Left kidney (tissue), 1 donor: ENCODE measurements at regions not wholly inside any gene's neighbourhood (a gene's known extent, or its start where the extent isn't known, plus 50 kb on each side); places are given as distances from the start of the nearest gene placed in this dataset.
A peak's percentile ranks its signal among the peaks of the same experiment; 100 is the strongest.

Experiments
- DNase-seq: peaks from one replicate; pipeline ENCODE4 v3.0.0-alpha.2; 2013

DNA sequence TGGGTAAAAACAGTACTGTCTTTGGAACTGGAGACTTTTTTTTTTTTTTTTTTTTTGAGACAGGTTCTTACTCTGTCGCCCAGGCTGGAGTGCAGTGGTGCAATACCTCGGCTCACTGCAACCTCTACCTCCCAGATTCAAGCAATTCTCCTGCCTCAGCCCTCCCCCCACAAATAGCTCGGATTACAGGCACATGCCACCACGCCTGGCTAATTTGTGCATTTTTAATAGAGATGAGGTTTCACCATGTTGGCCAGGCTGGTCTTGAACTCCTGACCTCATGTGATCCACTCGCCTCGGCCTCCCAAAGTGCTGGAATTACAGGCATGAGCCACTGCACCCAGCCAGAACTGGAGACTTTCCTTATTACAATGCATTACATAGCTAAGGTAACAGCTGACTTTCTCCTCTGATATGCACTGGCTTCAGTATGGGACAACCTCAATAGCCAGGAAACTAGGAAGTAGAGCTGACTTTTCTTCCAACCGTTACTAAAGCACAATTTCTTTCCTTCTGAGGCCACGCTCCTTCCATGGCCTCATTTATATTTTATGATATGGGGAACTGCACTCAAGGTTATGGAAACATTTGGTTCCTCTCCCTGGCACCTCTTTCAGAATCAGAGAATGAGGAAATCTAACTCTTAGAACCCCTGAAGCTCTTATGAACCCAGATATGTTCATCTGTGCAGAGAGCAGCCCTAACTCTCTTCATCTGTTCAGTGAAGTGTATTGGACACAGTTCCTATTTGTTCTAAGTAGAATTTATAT is 53.5 kb upstream of the FAM9B start:
- DNase-seq, result peak; percentile 41

DNA sequence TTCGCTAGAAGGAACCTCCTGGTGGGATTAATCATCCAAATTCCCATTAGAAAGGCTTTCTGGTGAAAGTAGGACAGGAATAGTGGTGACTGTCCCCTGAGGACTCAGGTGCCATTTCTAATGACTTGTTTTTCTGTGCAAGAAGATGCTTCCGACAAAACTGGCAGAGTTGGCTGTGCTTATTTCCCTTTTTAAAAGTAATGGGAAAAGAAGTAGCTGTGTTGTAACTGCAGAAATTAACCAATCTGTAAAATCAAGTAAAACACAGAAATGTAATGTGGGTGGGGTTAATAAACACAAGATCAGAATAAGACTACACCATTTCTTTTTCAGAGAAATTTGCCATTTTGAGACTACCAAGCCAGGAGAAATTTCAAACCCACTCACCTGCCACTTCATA is 55.0 kb upstream of the FAM9B start:
- DNase-seq, result no peak

DNA sequence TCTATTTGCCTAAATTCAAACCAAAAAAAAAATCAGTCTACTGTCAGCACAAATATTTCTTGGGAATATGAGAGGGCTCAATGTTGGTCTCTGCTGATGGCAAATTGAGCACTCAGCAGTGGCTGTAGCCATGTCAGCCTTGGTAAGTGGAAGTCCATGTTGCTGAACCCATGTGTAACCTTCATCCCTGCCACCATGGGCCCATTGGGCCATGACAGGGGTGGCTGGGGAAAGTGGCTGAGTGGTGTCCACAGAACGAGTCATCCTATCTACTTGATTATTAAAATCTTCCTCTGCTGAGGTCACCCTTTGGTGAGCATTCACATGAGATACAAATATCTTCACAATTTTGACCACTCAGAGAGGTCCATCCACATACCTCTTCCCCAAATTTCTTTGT is 56.8 kb upstream of the FAM9B start:
- no peak for DNase-seq

DNA sequence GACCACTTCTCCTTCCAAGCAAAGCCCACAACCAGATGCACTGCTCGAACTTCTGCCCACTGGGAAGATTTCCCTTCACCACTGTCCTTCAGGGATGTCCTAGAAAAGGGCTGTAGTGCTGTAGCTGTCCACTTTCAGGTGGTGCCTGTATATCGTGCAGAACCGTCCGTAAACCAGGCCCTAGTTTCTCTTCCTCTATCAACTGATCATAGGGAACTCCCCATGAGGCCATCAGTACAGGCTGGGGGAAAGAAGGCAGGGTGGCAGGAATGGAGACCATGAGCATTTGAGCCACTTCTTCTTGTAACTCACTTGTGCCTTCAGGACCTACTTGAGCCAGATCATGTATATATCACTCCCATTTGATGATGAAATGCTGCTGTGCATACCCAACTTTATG is 57.3 kb upstream of the FAM9B start:
- DNase-seq, result no peak

DNA sequence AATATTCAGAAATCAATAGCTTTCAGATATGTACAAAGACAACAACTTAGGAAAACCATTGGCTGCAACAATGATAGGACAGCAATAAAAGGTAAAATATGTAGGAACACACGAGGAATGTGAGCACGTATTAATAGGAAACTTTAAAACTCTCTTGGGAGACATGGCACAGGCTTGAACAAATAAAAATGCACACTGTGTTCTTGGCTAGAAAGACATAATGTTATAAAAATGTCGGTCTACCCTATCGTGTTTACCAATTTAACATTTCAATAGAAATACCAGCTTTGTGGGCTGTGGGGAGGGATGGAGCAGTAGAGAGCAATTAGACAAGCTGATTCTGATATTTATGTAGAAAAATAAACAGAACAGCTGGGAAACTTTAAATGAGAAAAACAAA is 69.0 kb upstream of the FAM9B start:
- DNase-seq, result no peak

DNA sequence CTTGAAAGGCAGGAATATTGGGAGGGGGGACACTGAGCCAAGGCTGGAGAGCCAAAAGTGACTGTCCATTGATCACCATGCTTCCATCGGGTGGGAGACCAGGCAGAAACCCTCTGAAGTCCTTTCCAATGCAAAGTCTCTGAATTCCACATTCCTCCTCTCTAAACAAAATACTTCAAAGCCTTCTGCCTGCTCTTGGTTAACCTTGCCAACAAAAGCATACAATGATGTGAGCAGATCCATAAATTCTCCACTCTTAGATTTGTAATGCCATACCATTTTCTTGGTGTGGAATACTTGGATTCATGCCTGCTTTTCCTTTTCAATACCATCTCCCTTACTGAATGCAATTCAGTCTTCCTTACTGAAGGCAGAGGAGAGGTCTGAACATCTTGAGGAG is 74.1 kb upstream of the FAM9B start:
- DNase-seq, result no peak

DNA sequence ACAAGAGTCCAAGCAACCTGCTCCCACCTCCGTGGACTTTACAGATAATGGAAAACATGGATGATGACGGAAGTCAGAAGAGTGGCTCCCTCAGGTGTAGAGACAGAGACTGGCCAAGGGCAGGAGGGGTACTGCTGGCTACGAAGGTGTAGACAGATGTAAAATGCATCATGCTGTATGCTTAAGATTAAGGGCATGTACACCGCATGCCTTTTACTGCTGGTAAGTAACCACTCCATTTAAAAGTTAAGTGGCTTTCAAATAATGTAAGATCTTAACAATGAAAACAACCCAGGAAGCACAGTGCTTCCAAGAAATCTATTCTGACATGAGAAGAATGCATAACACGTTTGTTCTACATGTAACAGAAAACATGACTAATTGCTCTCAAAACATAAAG is 76.9 kb upstream of the FAM9B start:
- no peak for DNase-seq

DNA sequence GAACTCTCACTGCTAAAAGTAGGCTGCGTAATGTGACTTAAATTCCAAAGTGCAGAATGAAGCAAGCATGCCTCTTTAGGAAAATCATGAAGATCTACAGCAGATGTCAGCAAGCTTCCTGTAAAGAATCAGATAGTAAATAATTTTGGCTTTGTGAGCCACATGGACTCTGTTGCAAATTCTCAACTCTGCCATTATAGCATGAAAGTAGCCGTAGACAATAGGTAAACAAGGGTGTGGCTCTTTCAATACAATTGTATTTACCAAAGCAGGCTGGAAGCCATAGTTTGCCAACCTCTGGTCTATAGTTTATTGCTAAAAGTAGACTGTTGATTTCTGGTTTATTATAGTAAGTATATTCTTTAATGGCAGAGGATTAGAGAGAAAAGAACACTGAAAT is 80.3 kb upstream of the FAM9B start:
- DNase-seq, result no peak

DNA sequence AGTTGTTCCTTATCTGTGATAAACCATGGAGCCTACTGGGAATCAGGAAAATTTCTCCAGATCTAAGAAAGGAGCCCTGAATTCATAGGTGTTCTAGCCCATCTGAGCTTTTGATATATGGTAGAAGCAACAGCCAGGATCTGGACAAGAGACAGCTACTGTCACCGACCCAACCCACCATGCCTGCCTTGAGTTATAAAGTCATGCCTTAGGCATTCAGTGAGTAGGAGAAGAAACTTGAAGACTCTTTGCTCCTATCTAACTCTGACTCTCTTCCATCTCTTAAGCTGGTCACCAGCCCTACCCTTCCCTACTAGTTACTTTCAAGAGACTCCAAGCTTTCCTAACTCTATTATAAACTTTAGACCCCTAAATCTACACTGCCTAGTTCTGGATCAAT is 83.9 kb upstream of the FAM9B start:
- DNase-seq, result no peak

DNA sequence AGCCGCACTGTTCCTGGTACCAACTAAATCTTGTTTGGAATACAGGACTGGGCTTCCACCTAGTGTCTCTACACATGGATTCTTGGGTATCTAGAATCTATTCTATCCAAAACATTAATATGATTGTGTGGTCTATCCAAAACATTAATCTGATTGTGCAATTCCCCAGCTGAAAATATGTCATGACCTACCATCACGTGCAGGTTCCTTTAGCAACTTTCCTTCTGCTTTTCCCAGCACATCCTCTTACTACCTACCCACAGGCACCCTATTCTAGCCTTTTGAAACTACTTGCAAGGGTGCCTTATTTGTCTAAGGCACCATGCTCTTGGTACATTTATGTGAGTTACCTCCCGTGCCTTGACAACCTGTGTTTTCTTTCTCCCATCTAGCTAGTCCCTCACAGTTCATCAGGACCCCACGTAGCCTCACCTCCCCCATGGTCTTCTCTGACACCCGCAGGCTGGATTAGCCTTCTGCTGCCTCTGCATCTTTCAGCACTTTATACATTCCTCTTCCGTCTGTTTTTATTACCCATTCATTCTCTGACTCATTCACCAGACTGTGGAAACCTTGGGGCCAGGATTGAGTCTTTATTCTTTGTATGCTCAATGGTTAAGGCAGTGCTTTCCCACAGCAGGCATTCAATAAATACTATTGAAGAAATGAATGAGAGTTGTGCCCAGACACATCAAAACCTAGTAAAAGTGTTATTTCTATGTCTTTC is 88.8 kb upstream of the FAM9B start:
- no peak for DNase-seq

DNA sequence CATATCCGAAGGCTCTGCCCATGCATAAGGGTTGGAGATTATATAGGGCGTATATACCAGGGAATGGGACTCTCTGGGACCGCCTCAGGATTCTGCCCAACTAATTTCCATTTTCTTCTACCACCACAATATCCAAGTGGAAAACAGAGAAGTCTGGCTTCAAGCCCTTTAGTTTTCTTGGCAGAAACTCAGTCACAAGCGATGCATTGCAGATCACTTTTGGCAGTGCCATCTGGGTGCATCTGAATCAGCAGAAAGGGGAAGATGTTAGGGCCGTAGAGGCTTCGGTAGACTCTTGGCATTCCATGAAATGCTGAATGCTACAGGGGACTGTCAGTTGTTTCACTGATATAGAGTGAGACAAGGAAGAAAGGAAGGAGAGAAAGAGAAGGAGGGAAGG is 94.1 kb upstream of the FAM9B start:
- no peak for DNase-seq

DNA sequence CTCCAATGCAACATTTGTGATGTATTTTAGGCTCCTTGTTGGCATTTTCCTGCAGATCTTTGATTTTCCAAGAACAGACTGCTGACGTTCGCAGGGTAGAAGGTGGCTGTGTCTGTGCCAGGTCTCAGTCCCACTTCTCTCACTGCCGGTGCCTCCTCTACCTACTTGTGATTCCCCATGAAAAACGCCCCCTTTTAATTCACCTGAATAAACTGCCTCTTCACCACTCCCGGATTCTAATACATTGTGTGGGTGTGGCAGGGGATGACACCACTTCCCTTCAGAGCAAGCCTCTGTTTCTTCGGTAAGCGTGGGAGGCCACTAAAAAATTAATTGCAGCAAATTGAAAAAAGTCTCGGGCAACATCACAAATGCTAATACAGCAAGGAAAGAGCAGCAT is 96.1 kb upstream of the FAM9B start:
- DNase-seq, result no peak

DNA sequence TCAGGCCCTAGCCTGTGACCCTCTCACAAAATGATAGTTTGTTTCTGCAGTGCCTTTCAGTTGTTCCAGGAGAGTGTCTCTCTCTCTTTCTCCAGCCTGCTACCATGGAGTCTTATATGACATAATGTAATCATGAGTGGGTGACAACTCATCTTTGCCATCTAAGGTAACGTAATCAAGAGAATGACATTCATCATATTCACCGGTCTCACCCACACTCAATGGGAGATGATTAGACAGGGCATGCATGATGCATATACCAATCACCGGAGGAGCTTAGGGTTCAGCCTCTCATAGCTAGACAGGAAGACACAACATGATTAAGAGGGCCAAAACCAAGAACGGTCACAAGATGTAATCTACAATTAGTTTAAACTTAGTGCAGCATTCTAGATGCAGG is 97.1 kb upstream of the FAM9B start:
- no peak for DNase-seq

DNA sequence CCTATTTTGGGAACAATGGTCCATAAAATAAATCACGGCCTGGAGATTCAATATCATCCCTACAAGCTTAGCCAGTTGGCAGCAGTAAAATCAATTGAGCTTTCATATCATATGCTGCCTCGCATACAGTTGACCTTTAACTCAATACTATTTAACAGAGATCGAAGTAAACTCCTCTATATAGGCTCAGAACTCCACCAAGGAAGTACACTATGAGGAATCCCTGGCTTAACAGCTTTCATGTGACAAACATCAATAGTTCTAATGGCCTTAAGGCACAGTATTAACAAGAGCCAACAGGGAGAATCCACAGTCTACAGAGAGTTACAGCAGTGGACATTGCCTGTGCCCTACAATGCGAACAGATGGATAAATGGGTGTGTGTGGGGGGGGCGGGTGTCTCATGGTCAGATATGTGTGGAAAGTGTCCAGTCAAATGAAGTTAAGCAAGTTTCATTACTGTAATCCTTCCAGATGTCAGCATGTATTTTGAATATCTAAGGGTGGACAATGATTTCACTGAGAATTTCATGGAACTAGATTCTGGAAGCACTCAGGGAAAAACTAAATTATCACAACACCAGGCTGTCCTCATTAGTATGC is 98.2 kb upstream of the FAM9B start:
- no peak for DNase-seq

DNA sequence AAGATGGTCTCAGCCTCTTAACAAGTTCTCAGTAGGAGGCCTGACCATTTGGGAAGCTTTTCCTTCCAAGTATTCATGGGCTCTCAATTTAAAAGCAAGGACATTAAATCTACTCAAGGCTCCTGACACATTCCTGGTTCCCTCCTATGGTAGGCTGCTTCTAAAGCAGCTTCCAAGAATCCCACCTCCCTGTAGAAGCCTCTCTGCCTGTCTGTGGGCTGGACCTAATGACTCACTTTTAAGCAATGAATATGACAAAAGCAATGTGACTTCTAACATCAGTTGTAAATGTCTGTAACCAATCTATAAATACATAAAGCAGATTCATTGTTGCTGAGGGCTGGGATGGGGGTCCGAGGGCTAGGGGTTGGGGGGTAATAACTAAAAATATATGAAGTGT is 99.5 kb upstream of the FAM9B start:
- DNase-seq, result no peak

DNA sequence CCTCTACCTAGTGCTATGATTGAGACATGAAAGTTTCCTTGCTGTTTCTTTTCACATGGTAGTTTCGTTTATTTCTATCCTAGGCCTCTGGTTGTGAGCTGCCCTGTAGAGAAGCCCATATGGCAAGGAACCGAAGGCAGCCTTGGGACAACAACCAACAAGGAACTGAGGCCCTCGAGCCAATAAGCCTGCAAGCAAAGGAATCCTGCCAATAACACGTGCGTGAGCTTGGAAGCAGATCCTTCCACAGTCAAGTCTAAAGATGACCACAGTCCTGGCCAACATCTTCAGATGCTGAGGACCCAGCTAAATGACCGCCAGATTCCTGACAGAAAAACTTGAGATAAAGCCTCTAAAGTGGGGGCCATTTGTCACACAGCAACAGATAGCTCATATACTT is 100.4 kb upstream of the FAM9B start:
- DNase-seq, result no peak

DNA sequence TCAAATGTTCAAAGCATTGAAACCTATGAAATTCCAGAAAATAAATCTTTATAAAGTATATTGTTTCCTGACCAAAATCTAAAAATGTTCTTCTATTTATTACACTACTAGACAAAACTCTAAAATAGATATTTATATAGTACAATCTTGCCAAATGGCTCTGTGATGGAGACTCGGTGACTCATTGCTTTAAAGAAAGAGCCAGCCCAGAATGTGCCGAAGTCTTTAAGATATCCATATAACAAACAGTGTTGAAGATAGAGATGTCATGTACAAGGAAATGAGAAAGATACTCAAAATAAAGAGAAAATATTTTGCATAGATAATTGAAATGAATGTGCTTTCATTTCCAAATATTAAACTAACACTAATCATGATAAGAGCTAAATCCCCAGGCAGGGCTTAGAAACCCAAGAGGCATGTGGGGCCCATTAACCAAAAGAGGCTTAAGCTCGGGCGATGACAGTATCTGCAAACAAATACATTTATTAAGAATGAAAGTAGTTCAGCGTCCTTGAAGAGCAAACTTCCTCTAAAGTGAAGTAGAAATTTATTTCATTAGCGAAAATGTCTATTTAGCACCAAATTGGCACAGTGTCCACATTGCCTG is 102.1 kb upstream of the FAM9B start:
- no peak for DNase-seq

DNA sequence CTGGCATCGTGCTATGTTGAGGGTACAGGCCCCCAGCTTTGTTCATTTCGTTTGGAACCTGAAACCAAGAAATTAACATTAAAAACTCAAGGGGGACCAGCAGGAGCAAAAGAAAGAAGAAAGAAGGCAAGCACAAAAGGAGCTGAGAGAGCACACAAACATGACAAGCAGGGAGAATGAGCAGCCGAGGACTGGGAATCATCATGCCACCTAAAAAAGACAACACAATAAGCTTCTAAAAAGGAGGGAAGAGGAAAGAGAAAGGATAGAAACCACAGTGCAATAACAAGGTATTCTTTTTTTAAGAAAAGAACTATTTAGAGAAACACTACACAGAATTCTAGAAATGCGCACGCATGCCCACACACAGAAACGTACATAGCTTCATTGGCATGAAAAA is 103.2 kb upstream of the FAM9B start:
- no peak for DNase-seq

DNA sequence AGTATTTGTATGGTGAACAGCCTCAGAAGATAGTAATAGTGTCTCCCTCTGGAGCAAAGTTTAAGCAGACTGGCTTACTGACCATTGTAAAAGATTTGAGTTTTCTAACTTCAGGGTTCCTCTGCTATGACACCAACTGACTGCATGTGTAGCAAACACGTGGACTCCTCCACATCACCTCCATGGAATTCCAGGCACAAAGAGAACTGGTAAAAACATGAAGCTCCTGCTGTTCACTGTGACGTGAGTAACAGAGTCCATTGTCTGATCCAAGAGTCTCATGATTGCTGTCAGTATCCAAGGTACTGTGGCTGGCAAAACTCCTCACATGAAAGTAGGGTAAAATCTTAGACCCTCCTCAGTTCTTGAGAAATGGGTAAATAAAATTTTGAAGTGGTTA is 107.6 kb upstream of the FAM9B start:
- no peak for DNase-seq

DNA sequence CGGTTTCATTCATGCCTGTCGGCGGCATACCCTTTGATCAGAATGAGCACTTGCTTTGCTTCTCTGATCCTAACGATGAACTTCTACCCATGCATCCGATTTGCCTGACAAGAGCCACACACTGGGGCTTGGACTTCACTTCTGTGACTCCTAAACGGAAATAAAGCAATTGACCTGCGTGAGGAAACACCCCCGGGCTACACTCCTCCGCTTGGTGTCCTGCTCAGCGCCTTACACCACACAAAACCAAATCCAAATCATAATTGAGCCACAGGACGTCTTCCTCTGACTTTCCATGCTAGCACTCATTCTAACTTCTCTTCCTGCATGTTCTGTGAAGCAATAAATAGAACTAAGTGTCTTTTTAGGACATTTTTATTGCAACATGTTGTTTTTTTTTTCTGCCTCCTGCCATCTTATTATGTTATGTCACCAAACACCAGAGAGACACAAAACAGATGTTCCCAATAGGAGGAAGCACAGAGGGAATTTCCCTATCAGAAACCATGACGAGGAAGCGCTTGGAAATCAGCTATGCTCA is 110.8 kb upstream of the FAM9B start:
- DNase-seq, result no peak

DNA sequence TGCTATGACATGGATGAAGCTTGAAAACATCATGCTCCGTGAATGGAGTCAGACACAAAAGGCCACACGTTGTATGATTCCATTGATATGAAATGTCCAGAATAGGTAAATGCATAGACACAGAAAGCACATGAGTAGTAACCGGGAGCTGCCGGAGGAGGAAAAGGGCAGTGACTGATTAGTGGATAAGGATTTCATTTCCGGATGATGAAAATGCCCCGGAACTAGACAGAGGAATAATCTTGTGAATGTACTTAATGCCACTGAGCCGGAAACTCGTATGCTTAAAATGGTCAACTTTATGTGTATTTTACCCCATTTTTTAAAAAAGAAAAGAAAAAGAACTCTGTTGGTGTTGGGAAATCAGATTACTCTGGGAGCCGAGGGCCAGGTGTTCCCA is 112.7 kb upstream of the FAM9B start:
- no peak for DNase-seq

DNA sequence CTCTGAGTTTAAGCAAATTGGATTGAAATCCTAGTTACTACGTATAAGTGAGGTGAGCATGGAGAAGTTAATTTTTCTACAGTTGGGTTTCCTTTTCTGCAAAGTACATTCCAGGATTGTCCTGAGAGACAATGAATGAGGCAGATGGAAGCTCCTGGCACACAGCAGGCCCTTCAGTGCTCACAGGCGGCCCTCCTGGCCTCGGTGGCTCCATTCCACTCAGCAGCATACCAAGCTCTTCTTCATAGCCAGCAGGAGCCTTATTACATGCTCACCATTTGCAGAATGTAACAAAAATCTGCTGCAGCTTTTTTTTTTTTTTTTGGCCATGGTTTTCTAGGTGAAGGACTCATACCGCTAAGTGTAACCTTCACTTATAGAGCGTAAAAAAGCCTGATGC is 113.2 kb upstream of the FAM9B start:
- DNase-seq, result no peak

DNA sequence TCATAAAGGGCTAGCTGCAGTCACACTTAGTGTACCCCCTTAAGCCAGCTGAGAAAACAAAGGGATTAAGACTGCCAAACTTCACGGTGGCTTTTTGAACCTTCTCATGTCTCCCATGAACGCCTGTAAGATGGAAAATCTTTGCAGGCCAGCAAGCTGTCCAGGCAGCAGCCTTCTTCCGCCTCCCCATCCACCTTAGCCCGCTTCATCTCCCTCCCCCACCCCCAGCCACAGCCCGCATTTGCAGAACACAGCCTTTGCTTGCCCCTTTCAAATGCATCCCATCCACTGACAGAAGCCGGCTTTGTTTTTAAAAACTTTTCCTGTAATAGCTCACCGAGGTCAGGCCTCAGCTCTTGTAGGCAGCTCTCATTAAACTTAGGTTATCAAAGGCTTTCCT is 113.8 kb upstream of the FAM9B start:
- no peak for DNase-seq
